ENCODE measurements at regions not wholly inside any gene's neighbourhood (a gene's known extent, or its start where the extent isn't known, plus 50 kb on each side); places are given as distances from the start of the nearest gene placed in this dataset.

DNA sequence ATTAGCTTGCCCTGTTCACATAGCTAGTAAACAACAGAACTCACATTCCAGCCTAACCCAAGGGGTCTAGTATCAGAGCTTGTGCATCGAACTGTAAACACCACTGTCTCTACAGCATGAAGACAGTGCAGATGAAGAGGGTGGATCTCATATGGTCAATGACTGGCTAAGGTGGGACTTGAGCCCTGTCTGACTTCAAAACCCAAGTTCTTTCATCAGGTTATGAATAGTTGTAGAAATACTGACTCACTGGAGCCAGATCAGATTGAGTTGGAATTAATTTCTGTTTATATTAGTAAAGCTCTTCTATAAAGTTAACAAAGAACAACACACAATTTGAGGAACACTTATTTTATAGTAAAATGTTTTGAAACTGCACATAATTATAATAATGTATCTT is 161.7 kb upstream of the ARHGAP20 start:
- no peak for TF ChIP-seq CTCF (IDR thresholded peaks at IDR 0.05)
- TF ChIP-seq POLR2A (IDR thresholded peaks at IDR 0.05) = no peak

All from testis (tissue), 2 donors.